CD4-positive, alpha-beta T cell (primary cell): ENCODE measurements at regions not wholly inside any gene's neighbourhood (a gene's known extent, or its start where the extent isn't known, plus 50 kb on each side); places are given as distances from the start of the nearest gene placed in this dataset.

Source experiments
- ATAC-seq: fragments of 200-7000 bp; cut with Tn5 transposase; one replicate; pipeline ENCODE4 v1.10.0; 2022; ENCODE audit warnings: mild to moderate bottlenecking; ENCODE audit not compliant: poor library complexity
- CTCF ChIA-PET: fragments of 350-600 bp; sonication (Branson Sonifier 250); formaldehyde crosslinking; loops from one replicate; lab custom pipeline; 2021; ENCODE audit warnings: antibody characterized with exemption, inconsistent platforms; lab: Charles Lee
- POLR2A ChIA-PET: fragments of 350-600 bp; sonication (Branson Sonifier 250); formaldehyde crosslinking; loops from one replicate; lab custom pipeline; 2021; ENCODE audit warnings: antibody characterized with exemption, inconsistent platforms; lab: Charles Lee
- DNase-seq, 14 experiments: peaks; one replicate each; pipeline ENCODE4 v3.0.0-alpha.2; 2013 to 2020; ENCODE audit warnings: mixed read lengths in 2 of 14
- H3K27ac ChIP-seq, 2 donors: one replicate each; pipeline versions ENCODE4 v1.5.1 to v1.7.0; 2013; ENCODE audit warnings: low read length in 2 of 2, low read depth in 1 of 2, mild to moderate bottlenecking in 1 of 2
- H3K27me3 ChIP-seq, 2 experiments: 1 replicate in 1 of 2; 2 replicates in 1 of 2; pipeline versions ENCODE4 v1.6.1 to v1.7.0; 2013; ENCODE audit warnings: low read length in 2 of 2, control low read depth in 1 of 2, mild to moderate bottlenecking in 1 of 2, moderate library complexity in 1 of 2; ENCODE audit not compliant: insufficient read depth in 2 of 2, control insufficient read depth in 1 of 2
- H3K36me3 ChIP-seq: one replicate; pipeline ENCODE4 v1.6.1; 2013; ENCODE audit warnings: low read length, control low read depth; ENCODE audit not compliant: insufficient read depth
- H3K4me1 ChIP-seq: one replicate; pipeline ENCODE4 v1.6.1; 2013; ENCODE audit warnings: low read length, control low read depth; ENCODE audit not compliant: insufficient read depth
- H3K4me3 ChIP-seq: one replicate; pipeline ENCODE4 v1.5.1; 2013; ENCODE audit warnings: mild to moderate bottlenecking, low read length, moderate library complexity
- H3K9me3 ChIP-seq, 2 experiments: 1 replicate in 1 of 2; 2 replicates in 1 of 2; pipeline versions ENCODE4 v1.6.1 to v1.7.0; 2013; ENCODE audit warnings: low read length in 2 of 2, mild to moderate bottlenecking in 2 of 2, control low read depth in 1 of 2, moderate library complexity in 1 of 2; ENCODE audit not compliant: control insufficient read depth in 1 of 2, insufficient read depth in 1 of 2
- H3K27ac Mint-ChIP-seq: one replicate; pipeline ENCODE4 v1.8.0; 2020; ENCODE audit warnings: mixed read lengths
- H3K27me3 Mint-ChIP-seq: one replicate; pipeline ENCODE4 v1.8.0; 2021; ENCODE audit warnings: mixed read lengths
- H3K36me3 Mint-ChIP-seq: one replicate; pipeline ENCODE4 v1.8.0; 2021; ENCODE audit warnings: low read depth, mixed read lengths
- H3K4me1 Mint-ChIP-seq: one replicate; pipeline ENCODE4 v1.8.0; 2021; ENCODE audit warnings: low read depth, mixed read lengths
- H3K4me3 Mint-ChIP-seq: one replicate; pipeline ENCODE4 v1.8.0; 2020; ENCODE audit warnings: mild to moderate bottlenecking, mixed read lengths
- H3K9me3 Mint-ChIP-seq: one replicate; pipeline ENCODE4 v1.8.0; 2020; ENCODE audit warnings: mixed read lengths
- CTCF ChIP-seq: fragments of 200-600 bp; IDR thresholded peaks from one replicate; pipeline ENCODE4 v1.8.0; 2022; ENCODE audit warnings: antibody characterized with exemption, mild to moderate bottlenecking
- intact Hi-C, 2 experiments: fragments of 100-400 bp; cut with DNase I in 1 of 2; cut with micrococcal nuclease in 1 of 2; formaldehyde crosslinking; loops; one replicate each; pipeline versions ENCODE4 v1.15.1 to v1.9.0; 2023 to 2025; cut with DNase I, micrococcal nuclease

GRCh38 chr1:90161625-90162024 is 166.7 kb downstream of the ZNF326 start:
- DNase-seq, result no peak
- ATAC-seq, result no peak
- Histone ChIP-seq H3K36me3 (no peaks in the 10 kb centered on the region), H3K4me3 (no peak overlapping the region), H3K27me3 (peaks cover 3 to 7% of the 10 kb centered on the region in 2 experiments), H3K9me3 (peaks cover 0 to under 1% of the 10 kb centered on the region in 2 experiments), H3K27ac (no peak overlapping the region), H3K4me1 (no peaks in the 10 kb centered on the region)
- Mint-ChIP-seq H3K4me1 (no peaks in the 10 kb centered on the region), H3K36me3 (no peaks in the 10 kb centered on the region), H3K27me3 (peaks cover 52% of the 10 kb centered on the region), H3K4me3 (no peak overlapping the region), H3K27ac (no peak overlapping the region), H3K9me3 (no peaks in the 10 kb centered on the region)
- intact Hi-C loops, result no loop called here
- POLR2A ChIA-PET, result no interaction called here
- CTCF ChIA-PET, result no interaction called here
- no peak for TF ChIP-seq CTCF

- intact Hi-C loops, result no loop called here
- Histone ChIP-seq H3K27ac (no peak overlapping the region), H3K4me1 (no peaks in the 10 kb centered on the region), H3K9me3 (peaks cover 0 to 3% of the 10 kb centered on the region in 2 experiments), H3K36me3 (no peaks in the 10 kb centered on the region), H3K27me3 (peaks cover 3 to 7% of the 10 kb centered on the region in 2 experiments), H3K4me3 (no peak overlapping the region)
- ChIA-PET POLR2A (no interaction called here), CTCF (no interaction called here)
- peaks cover 4% of the 10 kb centered on the region for H3K9me3 Mint-ChIP-seq
- no peak for TF ChIP-seq CTCF
- H3K4me3 Mint-ChIP-seq, result no peak overlapping the region
- no peaks in the 10 kb centered on the region for H3K36me3 Mint-ChIP-seq
- H3K27ac Mint-ChIP-seq, result no peak overlapping the region
- peaks cover 32% of the 10 kb centered on the region for H3K27me3 Mint-ChIP-seq
- DNase-seq (no peak), ATAC-seq (no peak)
- H3K4me1 Mint-ChIP-seq, result no peaks in the 10 kb centered on the region
Observed at GRCh38 chr1:90155721-90156487, 161.0 kb downstream of the ZNF326 start.

- H3K9me3 Mint-ChIP-seq, result peaks cover 9% of the 10 kb centered on the region
- H3K27ac ChIP-seq, result no peak overlapping the region
- ATAC-seq, result no peak
- H3K9me3 ChIP-seq, result peaks cover 0 to 3% of the 10 kb centered on the region in 2 experiments
- H3K4me1 ChIP-seq, result no peaks in the 10 kb centered on the region
- TF ChIP-seq CTCF, result no peak
- no peaks in the 10 kb centered on the region for H3K4me1 Mint-ChIP-seq
- no peak overlapping the region for H3K4me3 ChIP-seq
- H3K4me3 Mint-ChIP-seq, result no peak overlapping the region
- CTCF ChIA-PET, result no interaction called here
- H3K27me3 ChIP-seq, result peaks cover 3 to 5% of the 10 kb centered on the region in 2 experiments
- intact Hi-C loops, result no loop called here
- H3K36me3 ChIP-seq, result no peaks in the 10 kb centered on the region
- H3K27ac Mint-ChIP-seq, result no peak overlapping the region
- H3K36me3 Mint-ChIP-seq, result no peaks in the 10 kb centered on the region
- DNase-seq, result no peak
- POLR2A ChIA-PET, result no interaction called here
- H3K27me3 Mint-ChIP-seq, result peaks cover 24% of the 10 kb centered on the region
Observed at GRCh38 chr1:90154711-90155110, 159.8 kb downstream of the ZNF326 start.
